Breast epithelium (tissue), 4 donors: ENCODE measurements at regions not wholly inside any gene's neighbourhood (a gene's known extent, or its start where the extent isn't known, plus 50 kb on each side); places are given as distances from the start of the nearest gene placed in this dataset.
A peak's percentile ranks its signal among the peaks of the same experiment; 100 is the strongest.

ENCODE experiments used
- DNase-seq, 2 donors: peaks; one replicate each; pipeline ENCODE4 v3.0.0-alpha.2; 2019; ENCODE audit warnings: low spot score in 2 of 2
- H3K27ac ChIP-seq, 2 donors: fragments of 200-600 bp; sonication (generic) in 1 of 2; one replicate each; pipeline ENCODE4 v1.5.1; 2016 to 2019; ENCODE audit warnings: mild to moderate bottlenecking in 1 of 2
- H3K27me3 ChIP-seq, 2 donors: fragments of 200-600 bp; sonication (generic) in 1 of 2; one replicate each; pipeline versions ENCODE4 v1.5.1 to v1.6.0; 2017 to 2019; ENCODE audit warnings: control low read depth in 1 of 2, mild to moderate bottlenecking in 1 of 2
- H3K36me3 ChIP-seq: fragments of 200-600 bp; one replicate; pipeline ENCODE4 v1.5.1; 2019
- H3K4me1 ChIP-seq, 2 donors: fragments of 200-600 bp; sonication (generic); one replicate each; pipeline ENCODE4 v1.5.1; 2016 to 2019; ENCODE audit warnings: control low read depth in 1 of 2
- H3K4me3 ChIP-seq, 3 donors: fragments of 200-600 bp; sonication (generic); 1 replicate in 2 of 3; 2 replicates in 1 of 3; pipeline ENCODE4 v1.5.1; 2016 to 2019; ENCODE audit warnings: mild to moderate bottlenecking in 3 of 3, moderate library complexity in 2 of 3
- H3K9me3 ChIP-seq, 2 donors: fragments of 200-600 bp; sonication (generic) in 1 of 2; one replicate each; pipeline ENCODE4 v1.5.1; 2016 to 2019; ENCODE audit warnings: control low read depth in 1 of 2
- CTCF ChIP-seq, 3 donors: fragments of 450-650 bp; IDR thresholded peaks; one replicate each; pipeline ENCODE4 v1.5.1; 2016 to 2017; ENCODE audit warnings: antibody characterized with exemption in 3 of 3, mild to moderate bottlenecking in 3 of 3, moderate library complexity in 3 of 3
- POLR2A ChIP-seq: fragments of 450-650 bp; IDR thresholded peaks from one replicate; pipeline ENCODE4 v1.6.1; 2016; ENCODE audit warnings: antibody characterized with exemption, mild to moderate bottlenecking, moderate library complexity
- POLR2AphosphoS5 ChIP-seq, 3 donors: sonication (generic); formaldehyde crosslinking; IDR thresholded peaks; one replicate each; pipeline ENCODE4 v1.6.1; 2017; ENCODE audit warnings: antibody characterized with exemption in 3 of 3
- intact Hi-C: fragments of 100-400 bp; cut with DNase I; formaldehyde crosslinking; loops from one replicate; pipeline ENCODE4 v1.15.1; 2023; ENCODE audit warnings: low total_unique reads

GRCh38 chr16:85462714-85463611, 150.2 kb upstream of the GSE1 start:
- Histone ChIP-seq H3K9me3 (no peaks in the 10 kb centered on the region), H3K4me3 (peak overlapping the region; percentile 35 to 68 (median 42)), H3K27ac (no peak overlapping the region), H3K27me3 (no peaks in the 10 kb centered on the region), H3K36me3 (no peaks in the 10 kb centered on the region), H3K4me1 (peaks cover 20 to 23% of the 10 kb centered on the region in 2 donors)
- no peak for TF ChIP-seq CTCF (IDR thresholded peaks at IDR 0.05)
- no peak for TF ChIP-seq POLR2AphosphoS5 (IDR thresholded peaks at IDR 0.05)
- no peak for TF ChIP-seq POLR2A
- no peak for DNase-seq
- intact Hi-C loops = no loop called here

- Histone ChIP-seq H3K9me3 (no peaks in the 10 kb centered on the region), H3K4me1 (peaks cover 16 to 18% of the 10 kb centered on the region in 2 donors), H3K4me3 (no peak overlapping the region), H3K36me3 (no peaks in the 10 kb centered on the region), H3K27me3 (no peaks in the 10 kb centered on the region), H3K27ac (no peak overlapping the region)
- TF ChIP-seq POLR2AphosphoS5 (IDR thresholded peaks at IDR 0.05) (no peak), POLR2A (no peak), CTCF (IDR thresholded peaks at IDR 0.05) (no peak)
- intact Hi-C loops = no loop called here
- DNase-seq = no peak
Measured at GRCh38 chr16:85463672-85464382, 149.3 kb upstream of the GSE1 start.

GRCh38 chr16:85464383-85465305, 148.5 kb upstream of the GSE1 start:
- Histone ChIP-seq H3K27ac (no peak overlapping the region), H3K4me1 (peaks cover 10 to 15% of the 10 kb centered on the region in 2 donors)

More at GRCh38 chr16:85464383-85465305, 148.5 kb upstream of the GSE1 start:
- no peak overlapping the region for H3K4me3 ChIP-seq
- no peak for TF ChIP-seq POLR2AphosphoS5 (IDR thresholded peaks at IDR 0.05)
- TF ChIP-seq CTCF (IDR thresholded peaks at IDR 0.05) = no peak
- TF ChIP-seq POLR2A = no peak
- no peak for DNase-seq
- intact Hi-C loops = no loop called here
- H3K36me3 ChIP-seq = no peaks in the 10 kb centered on the region
- no peaks in the 10 kb centered on the region for H3K9me3 ChIP-seq
- H3K27me3 ChIP-seq = no peaks in the 10 kb centered on the region
